NB4 (cell line): ENCODE measurements at regions not wholly inside any gene's neighbourhood (a gene's known extent, or its start where the extent isn't known, plus 50 kb on each side); places are given as distances from the start of the nearest gene placed in this dataset.

ENCODE experiments used
- CTCF ChIP-seq: IDR thresholded peaks from one replicate; pipeline ENCODE4 v1.5.1; 2012; ENCODE audit warnings: low read depth, low read length
- MAX ChIP-seq: IDR thresholded peaks from 2 replicates; pipeline ENCODE4 v1.6.1; 2011; ENCODE audit warnings: low read depth, low read length
- MYC ChIP-seq: IDR thresholded peaks from 2 replicates; pipeline ENCODE4 v1.6.1; 2011; ENCODE audit warnings: low read depth, low read length
- POLR2A ChIP-seq: IDR thresholded peaks from 2 replicates; pipeline ENCODE4 v1.6.1; 2011; ENCODE audit warnings: mild to moderate bottlenecking; ENCODE audit not compliant: insufficient read length; ENCODE audit errors: extremely low read depth

GRCh38 chr17:12547831-12548230 lies 117.9 kb upstream of the MYOCD start:
- TF ChIP-seq POLR2A: no peak
- no peak for TF ChIP-seq MAX
- TF ChIP-seq CTCF: no peak
- no peak for TF ChIP-seq MYC
